ENCODE measurements at regions not wholly inside any gene's neighbourhood (a gene's known extent, or its start where the extent isn't known, plus 50 kb on each side); places are given as distances from the start of the nearest gene placed in this dataset.
A peak's percentile ranks its signal among the peaks of the same experiment; 100 is the strongest.

DNA sequence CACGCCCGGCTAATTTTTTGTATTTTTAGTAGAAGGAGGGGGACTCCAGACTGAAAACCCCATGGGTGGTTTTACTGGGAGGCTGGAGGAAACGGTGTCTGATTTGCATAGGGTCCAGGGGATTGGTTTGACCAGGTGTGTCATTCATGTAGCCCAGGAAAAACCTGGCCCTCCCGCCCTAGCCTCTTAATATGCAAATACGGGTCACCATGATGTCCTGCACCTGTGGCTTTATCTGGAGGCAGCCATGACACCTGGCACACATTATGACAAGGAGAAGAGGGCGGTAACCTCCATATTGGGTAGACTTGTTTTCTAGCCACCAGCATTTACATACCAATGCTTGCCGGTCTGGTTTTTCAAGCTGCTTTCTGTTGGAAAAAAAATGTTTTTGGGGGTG, 68.0 kb downstream of the TRIL start:
- peak overlapping the region; percentile 67 for H3K4me2 ChIP-seq

DNA sequence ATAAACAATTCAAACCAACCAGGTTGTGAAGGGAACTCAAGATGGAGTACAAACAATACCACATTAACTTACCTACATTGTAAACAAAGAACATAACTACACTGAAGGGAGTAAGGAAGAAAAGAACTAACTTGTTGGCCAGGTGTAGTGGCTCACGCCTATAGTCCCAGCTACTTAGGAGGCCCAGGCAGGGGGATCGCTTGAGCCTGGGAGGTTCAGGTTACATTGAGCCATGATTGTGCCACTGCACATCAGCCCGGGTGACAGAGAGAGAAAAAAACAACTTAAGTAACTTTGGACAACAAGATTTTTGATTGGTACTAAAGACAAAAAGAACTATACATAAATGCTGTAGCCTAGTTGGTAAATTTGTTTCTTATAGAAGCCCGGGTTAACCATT, 68.8 kb downstream of the TRIL start:
- Histone ChIP-seq H3K27ac (no peak overlapping the region), H3K79me2 (no peaks in the 10 kb centered on the region), H3K9me3 (ENCODE audit: low read depth) (no peaks in the 10 kb centered on the region), H3K9me2 (replicated peaks; ENCODE audit: insufficient read depth) (no peaks in the 10 kb centered on the region), H3K4me2 (no peak overlapping the region), H2AFZ (no peak overlapping the region), H4K20me1 (ENCODE audit: insufficient read depth, poor library complexity, severe bottlenecking) (no peaks in the 10 kb centered on the region), H3K27me3 (no peaks in the 10 kb centered on the region), H3K36me3 (replicated peaks; ENCODE audit: insufficient read depth, low read depth) (no peaks in the 10 kb centered on the region), H3K4me1 (ENCODE audit: insufficient read depth) (no peaks in the 10 kb centered on the region), H3K4me3 (no peak overlapping the region)
- TF ChIP-seq, protein P1, sequence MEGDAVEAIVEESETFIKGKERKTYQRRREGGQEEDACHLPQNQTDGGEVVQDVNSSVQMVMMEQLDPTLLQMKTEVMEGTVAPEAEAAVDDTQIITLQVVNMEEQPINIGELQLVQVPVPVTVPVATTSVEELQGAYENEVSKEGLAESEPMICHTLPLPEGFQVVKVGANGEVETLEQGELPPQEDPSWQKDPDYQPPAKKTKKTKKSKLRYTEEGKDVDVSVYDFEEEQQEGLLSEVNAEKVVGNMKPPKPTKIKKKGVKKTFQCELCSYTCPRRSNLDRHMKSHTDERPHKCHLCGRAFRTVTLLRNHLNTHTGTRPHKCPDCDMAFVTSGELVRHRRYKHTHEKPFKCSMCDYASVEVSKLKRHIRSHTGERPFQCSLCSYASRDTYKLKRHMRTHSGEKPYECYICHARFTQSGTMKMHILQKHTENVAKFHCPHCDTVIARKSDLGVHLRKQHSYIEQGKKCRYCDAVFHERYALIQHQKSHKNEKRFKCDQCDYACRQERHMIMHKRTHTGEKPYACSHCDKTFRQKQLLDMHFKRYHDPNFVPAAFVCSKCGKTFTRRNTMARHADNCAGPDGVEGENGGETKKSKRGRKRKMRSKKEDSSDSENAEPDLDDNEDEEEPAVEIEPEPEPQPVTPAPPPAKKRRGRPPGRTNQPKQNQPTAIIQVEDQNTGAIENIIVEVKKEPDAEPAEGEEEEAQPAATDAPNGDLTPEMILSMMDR (IDR thresholded peaks at IDR 0.05; ENCODE audit: poor library complexity): no peak
- TF ChIP-seq EZH2phosphoT487 (IDR thresholded peaks at IDR 0.05; ENCODE audit: low read depth, severe bottlenecking, unreplicated experiment) (no peak), EZH2 (IDR thresholded peaks at IDR 0.05; ENCODE audit: borderline replicate concordance) (no peak)
- no peak for DNase-seq (ENCODE audit: low spot score)
- 60% methylated on average over 4 of the region's 4 CpGs for WGBS (ENCODE audit: low lambda C conversion rate, missing lambda C conversion rate)

More for the DNA sequence above, 68.0 kb downstream of the TRIL start:
- H3K27me3 ChIP-seq: no peaks in the 10 kb centered on the region
- no peaks in the 10 kb centered on the region for H3K9me2 ChIP-seq (replicated peaks; ENCODE audit: insufficient read depth)
- TF ChIP-seq EZH2 (IDR thresholded peaks at IDR 0.05; ENCODE audit: borderline replicate concordance): no peak
- TF ChIP-seq EZH2phosphoT487 (IDR thresholded peaks at IDR 0.05; ENCODE audit: low read depth, severe bottlenecking, unreplicated experiment): no peak
- TF ChIP-seq, protein P1 (IDR thresholded peaks at IDR 0.05; ENCODE audit: poor library complexity): no peak
- H3K36me3 ChIP-seq (replicated peaks; ENCODE audit: insufficient read depth, low read depth): no peaks in the 10 kb centered on the region
- H2AFZ ChIP-seq: no peak overlapping the region
- no peaks in the 10 kb centered on the region for H4K20me1 ChIP-seq (ENCODE audit: insufficient read depth, poor library complexity, severe bottlenecking)
- H3K4me3 ChIP-seq: no peak overlapping the region
- H3K79me2 ChIP-seq: no peaks in the 10 kb centered on the region
- no peaks in the 10 kb centered on the region for H3K9me3 ChIP-seq (ENCODE audit: low read depth)
- DNase-seq (ENCODE audit: low spot score): no peak
- WGBS (ENCODE audit: low lambda C conversion rate, missing lambda C conversion rate): 64% methylated on average over 7 of the region's 7 CpGs
- no peak overlapping the region for H3K27ac ChIP-seq
- H3K4me1 ChIP-seq (ENCODE audit: insufficient read depth): no peaks in the 10 kb centered on the region

DNA sequence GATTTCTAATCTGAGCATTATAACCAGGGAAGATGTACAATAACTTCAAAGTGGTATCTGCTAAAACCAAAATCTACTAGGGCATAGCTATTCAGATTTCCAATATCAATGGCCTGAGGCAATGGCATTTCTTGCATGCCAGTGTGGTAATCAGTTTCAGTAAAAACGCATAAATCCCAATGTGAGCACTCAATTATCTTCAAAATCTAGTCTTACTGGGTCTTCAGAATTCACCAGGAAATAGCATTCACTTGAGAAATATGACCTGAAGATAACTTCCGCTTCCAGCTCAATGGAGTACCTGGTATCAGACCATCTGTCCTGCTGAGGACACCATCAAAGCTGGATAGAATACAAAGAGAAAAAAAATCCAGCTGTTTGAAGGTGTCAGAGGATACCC, 72.4 kb downstream of the TRIL start:
- Histone ChIP-seq H3K79me2 (no peaks in the 10 kb centered on the region), H3K4me2 (no peak overlapping the region), H3K9me2 (replicated peaks; ENCODE audit: insufficient read depth) (no peaks in the 10 kb centered on the region), H3K4me1 (ENCODE audit: insufficient read depth) (no peaks in the 10 kb centered on the region), H3K9me3 (ENCODE audit: low read depth) (no peaks in the 10 kb centered on the region), H3K4me3 (no peak overlapping the region), H2AFZ (no peak overlapping the region), H3K27ac (no peak overlapping the region), H4K20me1 (ENCODE audit: insufficient read depth, poor library complexity, severe bottlenecking) (no peaks in the 10 kb centered on the region), H3K36me3 (replicated peaks; ENCODE audit: insufficient read depth, low read depth) (no peaks in the 10 kb centered on the region), H3K27me3 (no peaks in the 10 kb centered on the region)
- 74% methylated on average over 2 of the region's 2 CpGs for WGBS (ENCODE audit: low lambda C conversion rate, missing lambda C conversion rate)
- no peak for DNase-seq (ENCODE audit: low spot score)
- TF ChIP-seq EZH2 (IDR thresholded peaks at IDR 0.05; ENCODE audit: borderline replicate concordance) (no peak), EZH2phosphoT487 (IDR thresholded peaks at IDR 0.05; ENCODE audit: low read depth, severe bottlenecking, unreplicated experiment) (no peak)
- TF ChIP-seq, protein P1 (IDR thresholded peaks at IDR 0.05; ENCODE audit: poor library complexity): no peak

Data from hepatocyte (in vitro differentiated cells).